Panc1 (cell line): ENCODE measurements at regions not wholly inside any gene's neighbourhood (a gene's known extent, or its start where the extent isn't known, plus 50 kb on each side); places are given as distances from the start of the nearest gene placed in this dataset.

Experiments
- ATAC-seq: fragments of 200-7000 bp; cut with Tn5 transposase; 2 replicates; pipeline ENCODE4 v1.9.1; 2020; ENCODE audit warnings: mild to moderate bottlenecking, moderate library complexity
- BruUV-seq: library from RNA; stranded (reverse); fragments of 400-500 nt; replicated peaks from 2 replicates; lab custom pipeline; 2021; lab: Mats Ljungman, UMichigan
- CTCF ChIA-PET: fragments of 300-600 bp; sonication (Branson Sonifier 250); formaldehyde crosslinking; loops from one replicate; lab custom pipeline; 2022; ENCODE audit warnings: antibody characterized with exemption; lab: Charles Lee
- POLR2A ChIA-PET: fragments of 300-600 bp; sonication (Branson Sonifier 250); formaldehyde crosslinking; loops from one replicate; lab custom pipeline; 2022; ENCODE audit warnings: antibody characterized with exemption; lab: Charles Lee
- DNase-seq: peaks from one replicate; pipeline ENCODE4 v3.0.0-alpha.2; 2010; ENCODE audit warnings: low read depth, low spot score
- H3K27ac ChIP-seq: 2 replicates; pipeline ENCODE4 v1.5.1; 2011; ENCODE audit warnings: mild to moderate bottlenecking, low read length, inconsistent platforms
- H3K27me3 ChIP-seq: fragments of 200-500 bp; sonication (Bioruptor generic); 2 replicates; pipeline ENCODE4 v1.6.0; 2014; ENCODE audit warnings: low read length, inconsistent platforms; ENCODE audit not compliant: control insufficient read depth, insufficient read depth
- H3K36me3 ChIP-seq: fragments of 200-500 bp; sonication (Bioruptor generic); 2 replicates; pipeline ENCODE4 v1.5.1; 2014; ENCODE audit warnings: inconsistent platforms, mild to moderate bottlenecking, low read length, moderate library complexity; ENCODE audit not compliant: control insufficient read depth, insufficient read depth
- H3K4me1 ChIP-seq: 2 replicates; pipeline ENCODE4 v1.5.1; 2011; ENCODE audit warnings: inconsistent platforms, mild to moderate bottlenecking, low read length, moderate library complexity; ENCODE audit not compliant: control insufficient read depth, insufficient read depth
- H3K4me3 ChIP-seq, 2 experiments: 2 replicates each; pipeline ENCODE4 v1.5.1; 2011 to 2012; ENCODE audit warnings: low read depth in 2 of 2, low read length in 2 of 2, mild to moderate bottlenecking in 2 of 2, inconsistent platforms in 1 of 2, moderate library complexity in 1 of 2
- H3K9me3 ChIP-seq: fragments of 200-500 bp; sonication (Bioruptor generic); 2 replicates; pipeline ENCODE4 v1.5.1; 2014; ENCODE audit warnings: low read depth, mild to moderate bottlenecking, inconsistent platforms, low read length, moderate library complexity; ENCODE audit not compliant: control insufficient read depth, insufficient read depth
- POLR2AphosphoS5 ChIP-seq: IDR thresholded peaks from 2 replicates; pipeline ENCODE4 v1.6.1; 2012; ENCODE audit warnings: mild to moderate bottlenecking, low read depth, low read length, moderate library complexity
- SIN3A ChIP-seq: IDR thresholded peaks from 2 replicates; pipeline ENCODE4 v1.6.1; 2012; ENCODE audit warnings: low read depth, mild to moderate bottlenecking, low read length, moderate library complexity, borderline replicate concordance; ENCODE audit not compliant: insufficient read depth
- TCF7L2 ChIP-seq: IDR thresholded peaks from 2 replicates; pipeline ENCODE4 v1.6.1; 2011; ENCODE audit warnings: mild to moderate bottlenecking, low read depth, low read length, inconsistent platforms
- in situ Hi-C: cut with HindIII; loops from 2 replicates; pipeline ENCODE4 v1.10.0; 2016; ENCODE audit warnings: low sequenced_read_pairs, low pct_unique_long_range_greater_than_20kb
- intact Hi-C: fragments of 100-400 bp; cut with micrococcal nuclease; formaldehyde crosslinking; loops from one replicate; pipeline ENCODE4 v1.10.0; 2022; ENCODE audit not compliant: unreplicated experiment
- TF ChIP-seq, protein P1 (sequence below): fragments of 450-650 bp; IDR thresholded peaks from 2 replicates; pipeline ENCODE4 v1.5.1; 2017; ENCODE audit warnings: mild to moderate bottlenecking
- TF ChIP-seq, protein P2 (sequence below), 2 experiments: IDR thresholded peaks; 2 replicates each; pipeline ENCODE4 v1.6.1; 2011 to 2012; ENCODE audit warnings: low read depth in 2 of 2, control low read depth in 1 of 2, low read length in 1 of 2, mild to moderate bottlenecking in 1 of 2, moderate library complexity in 1 of 2; ENCODE audit not compliant: insufficient read depth in 1 of 2

DNA sequence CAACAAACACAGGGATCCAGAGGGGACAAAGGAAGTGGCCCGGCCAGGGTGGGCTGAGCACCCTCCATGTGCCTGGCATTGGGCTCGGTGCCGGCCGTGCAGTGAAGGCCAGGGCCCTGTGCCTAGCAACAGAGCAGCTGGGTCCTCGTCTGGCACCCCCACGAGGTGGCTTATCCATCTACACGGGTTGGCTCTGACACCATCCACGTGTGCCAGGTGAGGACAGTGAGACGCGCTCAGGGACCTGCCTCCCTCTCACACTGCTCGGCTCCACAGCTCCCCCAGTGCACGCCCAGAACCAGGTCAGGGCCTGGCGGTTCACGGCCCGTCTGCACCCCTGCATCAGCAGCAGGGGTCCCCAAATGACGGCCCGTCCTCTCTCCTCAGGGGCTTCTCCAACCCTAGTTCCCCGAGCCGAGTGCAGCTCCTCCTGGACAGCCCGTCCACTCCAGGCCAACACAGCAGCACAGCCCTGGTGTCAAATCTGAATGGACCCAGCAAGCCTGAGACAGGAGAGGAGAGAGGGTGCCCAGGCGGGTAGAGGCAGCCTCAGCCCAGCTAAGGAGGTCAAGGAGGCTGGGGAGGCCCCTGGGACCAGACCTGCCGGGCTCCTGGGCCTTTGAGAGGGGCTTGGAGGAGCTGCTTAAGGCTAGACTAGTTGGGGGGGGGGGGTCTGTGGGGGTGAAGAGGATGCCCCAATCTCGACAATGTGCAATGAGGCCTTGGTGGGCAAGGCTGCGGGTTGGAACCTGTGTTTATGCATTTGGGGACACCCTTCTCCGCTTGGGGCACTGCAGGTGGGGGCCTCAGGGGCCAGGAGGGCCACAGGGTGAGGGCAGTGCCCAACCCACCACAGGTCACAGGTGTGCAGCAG is 113.6 kb downstream of the FAM53A start:
- POLR2A ChIA-PET: no interaction called here
- intact Hi-C loops: no loop called here

DNA sequence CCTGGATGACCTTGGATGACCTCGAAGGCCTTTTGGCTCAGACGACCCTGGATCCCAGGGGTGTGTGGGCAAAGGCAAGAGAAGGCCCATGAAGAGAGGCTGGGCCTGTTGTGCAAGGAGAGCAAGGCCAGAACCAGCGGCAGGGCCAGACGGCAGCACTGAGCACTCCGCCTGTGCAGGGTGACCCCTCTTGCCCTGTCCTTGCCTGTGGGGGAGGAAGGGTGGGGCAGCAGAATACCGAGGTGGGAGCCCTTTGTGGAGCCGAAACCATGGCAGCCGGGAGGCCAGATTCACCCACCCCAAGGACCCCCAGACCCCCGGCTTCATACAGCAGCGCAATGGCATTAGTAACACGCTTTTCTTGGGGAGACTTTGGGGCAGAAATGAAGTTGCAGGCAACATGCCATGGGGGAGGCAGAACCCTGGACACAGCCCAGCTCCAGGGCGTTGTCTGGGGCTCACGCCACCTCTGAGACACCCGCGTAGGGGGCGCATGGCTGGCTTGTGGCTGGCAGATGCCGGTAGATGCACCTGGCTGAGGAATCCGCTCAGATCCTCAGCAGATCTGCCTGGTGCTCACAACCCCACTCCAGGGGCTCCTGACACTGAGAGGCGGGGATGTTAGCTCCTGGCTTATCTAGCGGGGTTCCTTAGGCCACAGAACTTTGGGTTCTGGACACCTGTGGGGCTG is 114.5 kb downstream of the FAM53A start:
- Histone ChIP-seq H3K36me3 (no peaks in the 10 kb centered on the region), H3K4me3 (no peak overlapping the region), H3K27me3 (no peaks in the 10 kb centered on the region), H3K9me3 (no peaks in the 10 kb centered on the region), H3K4me1 (no peaks in the 10 kb centered on the region; the same call in 1 of the 2 replicates), H3K27ac (no peak overlapping the region)
- CTCF ChIA-PET: interaction anchor here (0.5 kb wide), 1 partner anchor 724 kb away, joined by 4 read pairs; no protein-coding TSS in a partner anchor
- ATAC-seq: no peak
- no peak for DNase-seq
- BruUV-seq: no TSS peak
- intact Hi-C loops (no loop called here), in situ Hi-C loops (no loop called here)
- TF ChIP-seq, protein P1, sequence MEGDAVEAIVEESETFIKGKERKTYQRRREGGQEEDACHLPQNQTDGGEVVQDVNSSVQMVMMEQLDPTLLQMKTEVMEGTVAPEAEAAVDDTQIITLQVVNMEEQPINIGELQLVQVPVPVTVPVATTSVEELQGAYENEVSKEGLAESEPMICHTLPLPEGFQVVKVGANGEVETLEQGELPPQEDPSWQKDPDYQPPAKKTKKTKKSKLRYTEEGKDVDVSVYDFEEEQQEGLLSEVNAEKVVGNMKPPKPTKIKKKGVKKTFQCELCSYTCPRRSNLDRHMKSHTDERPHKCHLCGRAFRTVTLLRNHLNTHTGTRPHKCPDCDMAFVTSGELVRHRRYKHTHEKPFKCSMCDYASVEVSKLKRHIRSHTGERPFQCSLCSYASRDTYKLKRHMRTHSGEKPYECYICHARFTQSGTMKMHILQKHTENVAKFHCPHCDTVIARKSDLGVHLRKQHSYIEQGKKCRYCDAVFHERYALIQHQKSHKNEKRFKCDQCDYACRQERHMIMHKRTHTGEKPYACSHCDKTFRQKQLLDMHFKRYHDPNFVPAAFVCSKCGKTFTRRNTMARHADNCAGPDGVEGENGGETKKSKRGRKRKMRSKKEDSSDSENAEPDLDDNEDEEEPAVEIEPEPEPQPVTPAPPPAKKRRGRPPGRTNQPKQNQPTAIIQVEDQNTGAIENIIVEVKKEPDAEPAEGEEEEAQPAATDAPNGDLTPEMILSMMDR: no peak
- TF ChIP-seq POLR2AphosphoS5: no peak
- TF ChIP-seq, protein P2, sequence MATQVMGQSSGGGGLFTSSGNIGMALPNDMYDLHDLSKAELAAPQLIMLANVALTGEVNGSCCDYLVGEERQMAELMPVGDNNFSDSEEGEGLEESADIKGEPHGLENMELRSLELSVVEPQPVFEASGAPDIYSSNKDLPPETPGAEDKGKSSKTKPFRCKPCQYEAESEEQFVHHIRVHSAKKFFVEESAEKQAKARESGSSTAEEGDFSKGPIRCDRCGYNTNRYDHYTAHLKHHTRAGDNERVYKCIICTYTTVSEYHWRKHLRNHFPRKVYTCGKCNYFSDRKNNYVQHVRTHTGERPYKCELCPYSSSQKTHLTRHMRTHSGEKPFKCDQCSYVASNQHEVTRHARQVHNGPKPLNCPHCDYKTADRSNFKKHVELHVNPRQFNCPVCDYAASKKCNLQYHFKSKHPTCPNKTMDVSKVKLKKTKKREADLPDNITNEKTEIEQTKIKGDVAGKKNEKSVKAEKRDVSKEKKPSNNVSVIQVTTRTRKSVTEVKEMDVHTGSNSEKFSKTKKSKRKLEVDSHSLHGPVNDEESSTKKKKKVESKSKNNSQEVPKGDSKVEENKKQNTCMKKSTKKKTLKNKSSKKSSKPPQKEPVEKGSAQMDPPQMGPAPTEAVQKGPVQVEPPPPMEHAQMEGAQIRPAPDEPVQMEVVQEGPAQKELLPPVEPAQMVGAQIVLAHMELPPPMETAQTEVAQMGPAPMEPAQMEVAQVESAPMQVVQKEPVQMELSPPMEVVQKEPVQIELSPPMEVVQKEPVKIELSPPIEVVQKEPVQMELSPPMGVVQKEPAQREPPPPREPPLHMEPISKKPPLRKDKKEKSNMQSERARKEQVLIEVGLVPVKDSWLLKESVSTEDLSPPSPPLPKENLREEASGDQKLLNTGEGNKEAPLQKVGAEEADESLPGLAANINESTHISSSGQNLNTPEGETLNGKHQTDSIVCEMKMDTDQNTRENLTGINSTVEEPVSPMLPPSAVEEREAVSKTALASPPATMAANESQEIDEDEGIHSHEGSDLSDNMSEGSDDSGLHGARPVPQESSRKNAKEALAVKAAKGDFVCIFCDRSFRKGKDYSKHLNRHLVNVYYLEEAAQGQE (IDR thresholded peaks at IDR 0.05; ENCODE audit: insufficient read depth in 1 of 2, low read depth in 2 of 2, low read length in 1 of 2): no peak
- TF ChIP-seq SIN3A: no peak
- no peak for TF ChIP-seq TCF7L2
- POLR2A ChIA-PET: no interaction called here

More for the DNA sequence above, 113.6 kb downstream of the FAM53A start:
- ATAC-seq: no peak
- Histone ChIP-seq H3K4me1 (no peaks in the 10 kb centered on the region; the same call in 1 of the 2 replicates), H3K9me3 (no peaks in the 10 kb centered on the region), H3K4me3 (no peak overlapping the region), H3K27ac (no peak overlapping the region), H3K27me3 (no peaks in the 10 kb centered on the region), H3K36me3 (no peaks in the 10 kb centered on the region)
- no peak for DNase-seq
- CTCF ChIA-PET: no interaction called here
- no peak for TF ChIP-seq TCF7L2
- TF ChIP-seq, protein P2 (IDR thresholded peaks at IDR 0.05; ENCODE audit: insufficient read depth in 1 of 2, low read depth in 2 of 2, low read length in 1 of 2): no peak
- TF ChIP-seq, protein P1: no peak
- no peak for TF ChIP-seq POLR2AphosphoS5
- TF ChIP-seq SIN3A: no peak
- in situ Hi-C loops: no loop called here
- BruUV-seq: no TSS peak
